PC-9 (cell line): ENCODE measurements at regions not wholly inside any gene's neighbourhood (a gene's known extent, or its start where the extent isn't known, plus 50 kb on each side); places are given as distances from the start of the nearest gene placed in this dataset.

ENCODE experiments used
- BruUV-seq: library from RNA; stranded (reverse); fragments of 400-500 nt; replicated peaks from 2 replicates; lab custom pipeline; 2021; lab: Mats Ljungman, UMichigan
- CTCF ChIA-PET: fragments of 300-600 bp; sonication (Branson Sonifier 250); formaldehyde crosslinking; loops from one replicate; lab custom pipeline; 2022; ENCODE audit warnings: antibody characterized with exemption; lab: Charles Lee
- POLR2A ChIA-PET: fragments of 300-600 bp; sonication (Branson Sonifier 250); formaldehyde crosslinking; loops from one replicate; lab custom pipeline; 2022; ENCODE audit warnings: antibody characterized with exemption; ENCODE audit not compliant: unreplicated experiment; lab: Charles Lee
- DNase-seq, 2 experiments: peaks; one replicate each; pipeline versions ENCODE4 v3.0.0 to v3.0.0-alpha.2; 2015 to 2022; ENCODE audit warnings: mixed read lengths in 1 of 2
- H2AFZ ChIP-seq: fragments of 200-600 bp; sonication (generic); 2 replicates; pipeline ENCODE4 v1.8.1; 2017; ENCODE audit warnings: antibody characterized with exemption
- H3F3A ChIP-seq: fragments of 200-600 bp; sonication (generic); 2 replicates; pipeline ENCODE4 v1.8.1; 2017; ENCODE audit warnings: antibody characterized with exemption, mild to moderate bottlenecking, low read depth; ENCODE audit not compliant: insufficient read depth
- H3K27ac ChIP-seq: fragments of 200-600 bp; sonication (generic); 2 replicates; pipeline ENCODE4 v1.6.1; 2016; ENCODE audit warnings: mixed run types
- H3K27me3 ChIP-seq: fragments of 200-600 bp; sonication (generic); 2 replicates; pipeline ENCODE4 v1.6.1; 2016; ENCODE audit warnings: low read depth, mixed run types; ENCODE audit not compliant: insufficient read depth
- H3K36me3 ChIP-seq: fragments of 200-600 bp; sonication (generic); 2 replicates; pipeline ENCODE4 v1.6.1; 2016; ENCODE audit warnings: low read depth, mixed run types
- H3K4me1 ChIP-seq: fragments of 200-600 bp; sonication (generic); replicated peaks from 2 replicates; pipeline ENCODE4 v1.6.1; 2016; ENCODE audit warnings: mixed run types; ENCODE audit not compliant: insufficient read depth
- H3K4me2 ChIP-seq: fragments of 200-600 bp; sonication (generic); 2 replicates; pipeline ENCODE4 v1.6.1; 2017; ENCODE audit warnings: mixed run types
- H3K4me3 ChIP-seq: fragments of 200-600 bp; sonication (generic); 2 replicates; pipeline ENCODE4 v1.6.1; 2016; ENCODE audit warnings: mixed run types
- H3K79me2 ChIP-seq: fragments of 200-600 bp; sonication (generic); 2 replicates; pipeline ENCODE4 v1.6.1; 2017; ENCODE audit warnings: low read depth, mixed run types
- H3K9me2 ChIP-seq: fragments of 200-600 bp; sonication (generic); 2 replicates; pipeline ENCODE4 v1.8.1; 2017; ENCODE audit warnings: mild to moderate bottlenecking; ENCODE audit not compliant: insufficient read depth
- H3K9me3 ChIP-seq: fragments of 200-600 bp; sonication (generic); 2 replicates; pipeline ENCODE4 v1.8.1; 2016; ENCODE audit warnings: low read depth; ENCODE audit not compliant: insufficient read depth
- H4K20me1 ChIP-seq: fragments of 200-600 bp; sonication (generic); 2 replicates; pipeline ENCODE4 v1.8.1; 2017; ENCODE audit not compliant: insufficient read depth
- EZH2 ChIP-seq: fragments of 200-600 bp; sonication (generic); IDR thresholded peaks from 2 replicates; pipeline ENCODE4 v1.8.0; 2017; ENCODE audit warnings: antibody characterized with exemption, low read depth
- intact Hi-C: fragments of 100-400 bp; cut with micrococcal nuclease; formaldehyde crosslinking; loops from one replicate; pipeline ENCODE4 v1.10.0; 2022; ENCODE audit not compliant: unreplicated experiment
- TF ChIP-seq, protein P1 (sequence below): fragments of 200-600 bp; sonication (generic); conservative IDR thresholded peaks from 2 replicates; pipeline ENCODE4 v1.6.1; 2017; ENCODE audit warnings: mixed run types, antibody characterized with exemption, mild to moderate bottlenecking, moderate library complexity

DNA sequence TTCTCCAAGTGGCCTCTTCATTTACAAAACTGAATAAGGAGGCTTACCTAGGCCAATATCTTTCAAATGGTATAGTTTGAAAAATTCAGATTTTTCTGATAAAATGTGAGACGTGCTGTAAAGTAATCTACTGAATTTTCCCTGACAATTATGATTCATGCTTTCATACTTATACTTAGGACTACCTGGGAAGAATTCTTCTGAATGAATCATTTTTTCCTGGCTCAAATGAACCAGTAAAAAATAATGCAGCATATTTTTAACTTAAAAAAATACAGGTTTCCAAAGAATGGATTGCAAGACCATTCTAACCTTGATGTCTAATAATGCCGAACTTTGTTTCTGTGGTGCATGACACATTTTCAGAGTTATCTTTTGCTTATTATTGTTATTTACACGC lies 375.4 kb downstream of the ZNF674 start:
- no TSS peak for BruUV-seq
- H3K9me3 ChIP-seq, result no peaks in the 10 kb centered on the region
- intact Hi-C loops, result no loop called here
- H3K36me3 ChIP-seq, result no peaks in the 10 kb centered on the region
- TF ChIP-seq EZH2, result no peak
- TF ChIP-seq, protein P1, sequence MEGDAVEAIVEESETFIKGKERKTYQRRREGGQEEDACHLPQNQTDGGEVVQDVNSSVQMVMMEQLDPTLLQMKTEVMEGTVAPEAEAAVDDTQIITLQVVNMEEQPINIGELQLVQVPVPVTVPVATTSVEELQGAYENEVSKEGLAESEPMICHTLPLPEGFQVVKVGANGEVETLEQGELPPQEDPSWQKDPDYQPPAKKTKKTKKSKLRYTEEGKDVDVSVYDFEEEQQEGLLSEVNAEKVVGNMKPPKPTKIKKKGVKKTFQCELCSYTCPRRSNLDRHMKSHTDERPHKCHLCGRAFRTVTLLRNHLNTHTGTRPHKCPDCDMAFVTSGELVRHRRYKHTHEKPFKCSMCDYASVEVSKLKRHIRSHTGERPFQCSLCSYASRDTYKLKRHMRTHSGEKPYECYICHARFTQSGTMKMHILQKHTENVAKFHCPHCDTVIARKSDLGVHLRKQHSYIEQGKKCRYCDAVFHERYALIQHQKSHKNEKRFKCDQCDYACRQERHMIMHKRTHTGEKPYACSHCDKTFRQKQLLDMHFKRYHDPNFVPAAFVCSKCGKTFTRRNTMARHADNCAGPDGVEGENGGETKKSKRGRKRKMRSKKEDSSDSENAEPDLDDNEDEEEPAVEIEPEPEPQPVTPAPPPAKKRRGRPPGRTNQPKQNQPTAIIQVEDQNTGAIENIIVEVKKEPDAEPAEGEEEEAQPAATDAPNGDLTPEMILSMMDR, result no peak
- ChIA-PET CTCF (no interaction called here), POLR2A (no interaction called here)
- no peaks in the 10 kb centered on the region for H3K4me1 ChIP-seq
- no peaks in the 10 kb centered on the region for H3K79me2 ChIP-seq
- no peak overlapping the region for H3K4me2 ChIP-seq
- no peak for DNase-seq
- H3F3A ChIP-seq, result no peaks in the 10 kb centered on the region
- H4K20me1 ChIP-seq, result no peaks in the 10 kb centered on the region
- H2AFZ ChIP-seq, result no peak overlapping the region
- H3K27ac ChIP-seq, result no peak overlapping the region
- no peak overlapping the region for H3K4me3 ChIP-seq
- no peaks in the 10 kb centered on the region for H3K27me3 ChIP-seq
- H3K9me2 ChIP-seq, result no peaks in the 10 kb centered on the region

DNA sequence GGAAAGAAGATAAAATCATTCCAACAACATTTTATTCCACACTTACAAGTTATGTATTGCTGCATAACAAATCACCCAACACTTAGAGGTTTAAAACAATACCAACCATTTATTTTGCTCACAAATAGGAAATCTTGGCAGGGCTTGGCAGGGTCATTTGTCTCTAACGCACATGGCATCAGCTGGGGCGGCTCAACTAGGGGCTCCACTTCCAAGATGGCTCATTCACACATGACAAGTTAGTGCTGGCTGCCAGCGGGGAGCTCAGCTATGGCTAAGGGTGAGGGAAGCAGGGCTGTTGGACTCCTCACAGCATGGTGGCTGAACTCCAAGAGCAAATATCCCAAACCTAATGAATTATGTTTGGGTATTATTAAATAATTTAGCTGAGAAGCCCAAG lies 377.0 kb downstream of the ZNF674 start:
- no peak overlapping the region for H2AFZ ChIP-seq
- BruUV-seq, result no TSS peak
- no peaks in the 10 kb centered on the region for H3F3A ChIP-seq
- H3K4me2 ChIP-seq, result no peak overlapping the region
- no peaks in the 10 kb centered on the region for H3K9me3 ChIP-seq
- POLR2A ChIA-PET, result no interaction called here
- H3K27me3 ChIP-seq, result no peaks in the 10 kb centered on the region
- intact Hi-C loops, result no loop called here
- no peaks in the 10 kb centered on the region for H3K79me2 ChIP-seq
- CTCF ChIA-PET, result no interaction called here
- TF ChIP-seq, protein P1, result no peak
- TF ChIP-seq EZH2, result no peak
- no peak overlapping the region for H3K4me3 ChIP-seq
- H4K20me1 ChIP-seq, result no peaks in the 10 kb centered on the region
- H3K27ac ChIP-seq, result no peak overlapping the region
- no peaks in the 10 kb centered on the region for H3K36me3 ChIP-seq
- no peak for DNase-seq
- H3K9me2 ChIP-seq, result no peaks in the 10 kb centered on the region
- no peaks in the 10 kb centered on the region for H3K4me1 ChIP-seq

DNA sequence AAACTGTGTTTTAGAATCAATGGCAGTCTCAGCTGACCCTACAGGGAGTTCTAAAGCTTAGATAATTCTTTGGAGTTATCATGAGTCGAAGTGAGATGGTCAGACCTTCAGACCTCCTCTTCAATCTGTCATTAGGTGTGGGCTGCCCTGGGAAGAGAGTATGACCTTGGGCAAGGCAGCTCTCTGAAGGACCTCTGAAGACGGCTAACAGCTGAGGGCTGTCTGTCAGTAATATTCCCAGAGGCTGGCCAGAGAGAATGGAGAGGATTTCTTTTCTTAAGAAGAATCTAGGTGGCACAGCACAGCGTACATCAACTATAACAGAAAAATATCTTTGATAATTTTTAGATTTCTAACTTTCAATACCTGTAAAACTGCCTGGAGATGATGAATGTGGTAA lies 379.4 kb downstream of the ZNF674 start:
- no peak overlapping the region for H3K4me3 ChIP-seq
- POLR2A ChIA-PET, result no interaction called here
- H3K27ac ChIP-seq, result no peak overlapping the region
- no peaks in the 10 kb centered on the region for H3K4me1 ChIP-seq
- H3K36me3 ChIP-seq, result no peaks in the 10 kb centered on the region
- no TSS peak for BruUV-seq
- H3K4me2 ChIP-seq, result no peak overlapping the region
- CTCF ChIA-PET, result no interaction called here
- H3K79me2 ChIP-seq, result no peaks in the 10 kb centered on the region
- H3K9me3 ChIP-seq, result no peaks in the 10 kb centered on the region
- H3K27me3 ChIP-seq, result no peaks in the 10 kb centered on the region
- H3F3A ChIP-seq, result no peaks in the 10 kb centered on the region
- no peaks in the 10 kb centered on the region for H4K20me1 ChIP-seq
- intact Hi-C loops, result no loop called here
- no peaks in the 10 kb centered on the region for H3K9me2 ChIP-seq
- no peak overlapping the region for H2AFZ ChIP-seq
- no peak for DNase-seq
- TF ChIP-seq, protein P1, result no peak
- TF ChIP-seq EZH2, result no peak
